DND-41 (cell line): ENCODE measurements at regions not wholly inside any gene's neighbourhood (a gene's known extent, or its start where the extent isn't known, plus 50 kb on each side); places are given as distances from the start of the nearest gene placed in this dataset.
"Not testable (repeated sequence)": the region's sequence is repeated elsewhere in the genome, so short reads cannot be mapped to it uniquely, and the experiment has no call there.

Experiments used
- ATAC-seq: fragments of 200-7000 bp; cut with Tn5 transposase; 3 replicates; pipeline ENCODE4 v1.9.1; 2021; ENCODE audit warnings: low read depth; ENCODE audit not compliant: insufficient read depth
- DNase-seq: peaks from one replicate; pipeline ENCODE4 v3.0.0-alpha.2; 2020
- H2AFZ ChIP-seq: 2 replicates; pipeline ENCODE4 v1.6.0; 2012; ENCODE audit warnings: low read depth, low read length
- H3K27ac ChIP-seq: 2 replicates; pipeline ENCODE4 v1.5.1; 2012; ENCODE audit warnings: low read length, inconsistent platforms
- H3K27me3 ChIP-seq: fragments of 200-600 bp; sonication (generic); 2 replicates; pipeline ENCODE4 v1.6.0; 2012; ENCODE audit warnings: low read length, mild to moderate bottlenecking, inconsistent platforms; ENCODE audit not compliant: insufficient read depth, poor library complexity
- H3K36me3 ChIP-seq: 2 replicates; pipeline ENCODE4 v1.5.1; 2012; ENCODE audit warnings: low read length, inconsistent platforms; ENCODE audit not compliant: insufficient read depth
- H3K4me1 ChIP-seq: 2 replicates; pipeline ENCODE4 v1.5.1; 2012; ENCODE audit warnings: mild to moderate bottlenecking, low read length; ENCODE audit not compliant: insufficient read depth
- H3K4me2 ChIP-seq: 2 replicates; pipeline ENCODE4 v1.6.0; 2012; ENCODE audit warnings: mild to moderate bottlenecking, moderate library complexity, low read length, inconsistent platforms; ENCODE audit not compliant: insufficient read depth
- H3K4me3 ChIP-seq, 2 experiments: fragments of 200-600 bp in 1 of 2; shearing (Covaris generic) in 1 of 2; 2 replicates each; pipeline ENCODE4 v1.5.1; 2012 to 2016; ENCODE audit warnings: inconsistent platforms in 2 of 2, low read length in 2 of 2, mild to moderate bottlenecking in 2 of 2, low read depth in 1 of 2, moderate library complexity in 1 of 2
- H3K79me2 ChIP-seq: 2 replicates; pipeline ENCODE4 v1.6.0; 2012; ENCODE audit warnings: low read length, inconsistent platforms; ENCODE audit not compliant: insufficient read depth
- H3K9ac ChIP-seq: 2 replicates; pipeline ENCODE4 v1.6.0; 2012; ENCODE audit warnings: low read depth, mild to moderate bottlenecking, inconsistent platforms, low read length, moderate library complexity
- H3K9me3 ChIP-seq: 2 replicates; pipeline ENCODE4 v1.5.1; 2012; ENCODE audit warnings: low read length, moderate library complexity, mild to moderate bottlenecking, inconsistent platforms; ENCODE audit not compliant: insufficient read depth, severe bottlenecking
- H4K20me1 ChIP-seq: 2 replicates; pipeline ENCODE4 v1.6.0; 2012; ENCODE audit warnings: low read length; ENCODE audit not compliant: insufficient read depth
- CTCF ChIP-seq: IDR thresholded peaks from 2 replicates; pipeline ENCODE4 v1.5.1; 2012; ENCODE audit warnings: borderline replicate concordance, low read length, moderate library complexity, mild to moderate bottlenecking; ENCODE audit not compliant: poor library complexity, severe bottlenecking; ENCODE audit errors: extremely low read depth
- EZH2 ChIP-seq: IDR thresholded peaks from 3 replicates; pipeline ENCODE4 v1.6.1; 2012; ENCODE audit warnings: borderline replicate concordance, low read depth, mild to moderate bottlenecking, moderate library complexity, low read length, inconsistent platforms; ENCODE audit not compliant: severe bottlenecking

DNA sequence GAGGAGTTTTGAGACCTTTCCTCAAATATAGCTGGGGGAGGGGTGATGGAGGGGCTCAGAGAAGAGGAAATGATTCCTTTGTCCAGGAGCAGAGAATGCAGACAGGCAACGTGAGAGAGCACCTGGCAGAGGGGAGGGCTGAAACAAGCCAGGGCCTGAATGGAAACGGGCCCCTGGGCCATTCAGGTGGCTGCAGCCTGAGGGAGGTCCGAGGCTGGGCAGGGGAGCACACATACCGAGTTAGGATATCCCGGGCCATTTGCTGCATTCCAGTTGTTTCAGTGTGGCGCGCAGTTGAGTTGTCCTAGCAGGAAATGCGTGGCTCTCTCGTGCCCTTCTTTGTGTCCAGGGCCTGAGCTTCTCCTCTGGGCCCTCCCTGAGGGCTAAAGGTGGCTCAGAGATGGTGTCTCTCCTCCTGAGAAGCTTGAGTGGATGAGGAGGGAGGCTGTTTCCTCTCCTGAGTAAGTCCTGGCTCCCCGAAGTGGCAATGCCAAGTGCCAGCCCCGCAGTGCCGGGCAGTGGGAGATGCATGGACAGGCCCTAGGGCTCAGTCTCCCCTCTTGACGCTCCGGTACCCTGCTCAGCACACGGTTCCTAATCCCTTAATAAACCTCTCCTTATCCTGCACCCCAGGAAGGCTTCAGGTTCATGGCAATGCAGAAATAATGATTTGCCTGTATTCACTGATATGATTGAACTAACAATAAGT, 85.5 kb upstream of the VRK1 start:
- Histone ChIP-seq H3K4me2 (no peak overlapping the region), H3K9me3 (no peaks in the 10 kb centered on the region), H2AFZ (no peak overlapping the region), H4K20me1 (no peaks in the 10 kb centered on the region), H3K27ac (no peak overlapping the region), H3K9ac (no peak overlapping the region), H3K36me3 (no peaks in the 10 kb centered on the region), H3K4me1 (no peaks in the 10 kb centered on the region), H3K4me3 (no peak overlapping the region), H3K79me2 (no peaks in the 10 kb centered on the region), H3K27me3 (peaks cover 16% of the 10 kb centered on the region)
- ATAC-seq, result no peak
- no peak for DNase-seq
- TF ChIP-seq EZH2, result no peak
- no peak for TF ChIP-seq CTCF

DNA sequence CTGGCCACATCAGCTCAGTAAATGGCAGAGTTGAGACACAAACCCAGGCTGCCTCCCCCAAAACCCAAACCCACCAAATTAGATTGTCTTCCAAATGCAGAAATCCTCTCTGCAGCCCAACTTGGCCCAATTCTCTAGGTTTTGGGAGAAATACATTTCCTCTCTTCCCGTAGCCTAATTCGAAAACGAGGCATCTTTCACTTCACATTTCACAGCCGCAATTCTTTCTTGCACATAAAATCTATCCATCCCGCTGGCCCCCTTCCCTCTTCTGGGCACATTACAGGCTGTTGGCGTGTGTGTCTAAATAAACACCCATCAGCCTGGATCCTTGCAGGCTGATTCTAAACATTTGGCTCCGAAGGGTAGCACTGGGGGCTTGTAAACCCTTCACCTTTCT, 83.8 kb upstream of the VRK1 start:
- Histone ChIP-seq H2AFZ (no peak overlapping the region), H3K27ac (no peak overlapping the region), H3K4me2 (no peak overlapping the region), H3K9me3 (no peaks in the 10 kb centered on the region), H3K79me2 (no peaks in the 10 kb centered on the region), H3K27me3 (peaks cover 10% of the 10 kb centered on the region), H3K4me3 (no peak overlapping the region), H4K20me1 (no peaks in the 10 kb centered on the region), H3K9ac (no peak overlapping the region), H3K4me1 (no peaks in the 10 kb centered on the region), H3K36me3 (no peaks in the 10 kb centered on the region)
- no peak for DNase-seq
- no peak for TF ChIP-seq EZH2
- no peak for TF ChIP-seq CTCF
- no peak for ATAC-seq

DNA sequence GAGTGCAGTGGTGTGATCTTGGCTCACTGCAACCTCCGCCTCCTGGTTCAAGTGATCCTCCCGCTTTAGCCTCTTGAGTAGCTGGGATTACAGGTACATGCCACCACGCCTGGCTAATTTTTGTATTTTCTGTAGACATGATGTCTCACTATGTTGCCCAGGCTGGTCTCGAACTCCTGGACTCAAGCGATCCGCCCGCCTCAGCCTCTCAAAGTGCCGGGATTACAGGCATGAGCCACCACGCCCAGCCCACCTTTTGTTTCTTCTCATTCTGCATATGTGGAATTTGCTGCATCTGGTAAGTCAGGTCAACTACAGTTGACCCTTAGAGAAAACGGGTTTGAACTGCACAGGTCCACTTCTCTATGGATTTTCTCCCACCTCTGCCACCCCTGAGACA, 82.6 kb upstream of the VRK1 start:
- not testable (repeated sequence) for H3K4me2 ChIP-seq, DNase-seq, H3K27ac ChIP-seq, H3K79me2 ChIP-seq, ATAC-seq, H3K4me3 ChIP-seq, H3K9ac ChIP-seq, H3K9me3 ChIP-seq, H3K36me3 ChIP-seq, H2AFZ ChIP-seq, H4K20me1 ChIP-seq, H3K4me1 ChIP-seq, H3K27me3 ChIP-seq

DNA sequence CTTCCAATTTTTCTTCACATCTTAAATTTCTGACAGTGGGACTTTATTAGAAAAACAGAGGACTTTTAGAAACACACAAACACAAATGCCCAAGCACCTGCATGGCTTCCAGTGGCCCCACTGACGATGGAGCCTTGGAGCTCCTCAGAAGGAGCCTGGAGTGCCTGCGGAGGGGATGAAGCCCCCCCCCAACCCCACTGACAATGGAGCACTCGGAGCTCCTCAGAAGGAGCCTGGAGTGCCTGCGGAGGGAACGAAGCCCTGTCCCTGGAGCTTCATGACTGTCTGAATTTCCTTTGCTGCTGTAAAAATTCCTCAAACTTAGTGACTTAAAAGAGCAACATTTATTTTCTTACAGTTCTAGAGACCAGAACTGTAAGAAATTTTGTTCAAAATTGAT, 80.1 kb upstream of the VRK1 start:
- Histone ChIP-seq H3K27me3 (peaks cover 10% of the 10 kb centered on the region), H4K20me1 (no peaks in the 10 kb centered on the region), H2AFZ (no peak overlapping the region), H3K9me3 (no peaks in the 10 kb centered on the region), H3K79me2 (no peaks in the 10 kb centered on the region), H3K36me3 (no peaks in the 10 kb centered on the region), H3K27ac (no peak overlapping the region), H3K4me2 (no peak overlapping the region), H3K4me3 (no peak overlapping the region), H3K9ac (no peak overlapping the region), H3K4me1 (no peaks in the 10 kb centered on the region)
- DNase-seq (no peak), ATAC-seq (no peak)
- TF ChIP-seq CTCF, result no peak
- no peak for TF ChIP-seq EZH2
